K562 (cell line): ENCODE measurements at regions not wholly inside any gene's neighbourhood (a gene's known extent, or its start where the extent isn't known, plus 50 kb on each side); places are given as distances from the start of the nearest gene placed in this dataset.

ENCODE experiments used
- C11orf30 ChIP-seq: fragments of 450-650 bp; IDR thresholded peaks from 2 replicates; pipeline ENCODE4 v1.6.1; 2016; ENCODE audit warnings: low read depth, mild to moderate bottlenecking
- CTCF ChIP-seq, 3 experiments: IDR thresholded peaks in 2 of 3; conservative IDR thresholded peaks in 1 of 3; 2 replicates each; pipeline ENCODE4 v1.5.1; 2011 to 2012; ENCODE audit warnings: low read length in 3 of 3, mild to moderate bottlenecking in 3 of 3, control low read depth in 2 of 3, improper control_type of control experiment in 1 of 3, inconsistent platforms in 1 of 3, low read depth in 1 of 3, mixed read lengths in 1 of 3, moderate library complexity in 1 of 3; ENCODE audit not compliant: insufficient read depth in 2 of 3
- HNRNPL ChIP-seq: fragments of 200-400 bp; formaldehyde crosslinking; IDR thresholded peaks from 2 replicates; pipeline ENCODE4 v1.6.1; 2017; ENCODE audit warnings: low read depth, mild to moderate bottlenecking, low read length
- MAX ChIP-seq: sonication (generic); formaldehyde crosslinking; IDR thresholded peaks from 2 replicates; pipeline ENCODE4 v1.9.0; 2022; ENCODE audit warnings: mild to moderate bottlenecking, missing genetic modification reagents
- MXI1 ChIP-seq: IDR thresholded peaks from 2 replicates; pipeline ENCODE4 v1.6.1; 2011; ENCODE audit warnings: low read depth, mild to moderate bottlenecking, improper control_type of control experiment, low read length
- RBM39 ChIP-seq: fragments of 200-400 bp; formaldehyde crosslinking; optimal IDR thresholded peaks from 2 replicates; pipeline ENCODE3; 2018; ENCODE audit warnings: low read depth, low read length
- RFX5 ChIP-seq: IDR thresholded peaks from 2 replicates; pipeline ENCODE4 v1.6.1; 2011; ENCODE audit warnings: low read depth, mild to moderate bottlenecking, improper control_type of control experiment, low read length

DNA sequence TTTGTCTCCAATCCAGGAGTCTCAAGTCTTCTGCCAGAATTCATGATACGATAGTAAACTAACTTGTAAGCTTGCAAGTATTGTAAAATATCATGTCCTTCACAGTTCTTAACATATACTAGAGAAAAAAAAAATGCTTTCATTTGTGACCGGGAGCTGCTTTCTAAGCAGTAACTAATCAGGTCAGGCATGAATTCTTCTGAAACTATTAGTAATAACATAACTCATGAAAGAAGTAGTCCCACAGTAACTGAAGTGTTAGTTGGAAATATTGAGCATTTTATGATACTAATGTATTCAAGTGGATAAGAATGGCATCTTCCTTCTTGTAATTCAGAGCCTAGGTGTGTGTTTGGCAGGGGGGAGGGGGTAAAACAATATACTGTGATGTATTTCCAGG lies 665.6 kb downstream of the DNAJB9 start:
- TF ChIP-seq RFX5: no peak
- TF ChIP-seq CTCF (IDR thresholded peaks at IDR 0.05 in 2 of 3, conservative IDR thresholded peaks at IDR 0.05 in 1 of 3; ENCODE audit: insufficient read depth in 2 of 3, low read depth in 1 of 3, low read length in 3 of 3): no peak
- TF ChIP-seq C11orf30: no peak
- no peak for TF ChIP-seq RBM39
- no peak for TF ChIP-seq MXI1
- no peak for TF ChIP-seq MAX (CRISPR knock-in tag)
- TF ChIP-seq HNRNPL: no peak
